ENCODE measurements at regions not wholly inside any gene's neighbourhood (a gene's known extent, or its start where the extent isn't known, plus 50 kb on each side); places are given as distances from the start of the nearest gene placed in this dataset.
"Not testable (repeated sequence)": the region's sequence is repeated elsewhere in the genome, so short reads cannot be mapped to it uniquely, and the experiment has no call there.

GRCh38 chr7:16369855-16370254, 51.5 kb downstream of the CRPPA start:
- Mint-ChIP-seq H3K36me3 (peaks cover 4% of the 10 kb centered on the region), H3K27ac (no peak overlapping the region), H3K9me3 (no peaks in the 10 kb centered on the region), H3K4me1 (no peaks in the 10 kb centered on the region), H3K27me3 (no peaks in the 10 kb centered on the region), H3K4me3 (no peak overlapping the region)
- no peak for DNase-seq

GRCh38 chr7:16369309-16369708, 52.0 kb downstream of the CRPPA start:
- not testable (repeated sequence) for H3K27me3 Mint-ChIP-seq, H3K27ac Mint-ChIP-seq, H3K4me1 Mint-ChIP-seq, H3K36me3 Mint-ChIP-seq, H3K9me3 Mint-ChIP-seq, H3K4me3 Mint-ChIP-seq, DNase-seq

DNA sequence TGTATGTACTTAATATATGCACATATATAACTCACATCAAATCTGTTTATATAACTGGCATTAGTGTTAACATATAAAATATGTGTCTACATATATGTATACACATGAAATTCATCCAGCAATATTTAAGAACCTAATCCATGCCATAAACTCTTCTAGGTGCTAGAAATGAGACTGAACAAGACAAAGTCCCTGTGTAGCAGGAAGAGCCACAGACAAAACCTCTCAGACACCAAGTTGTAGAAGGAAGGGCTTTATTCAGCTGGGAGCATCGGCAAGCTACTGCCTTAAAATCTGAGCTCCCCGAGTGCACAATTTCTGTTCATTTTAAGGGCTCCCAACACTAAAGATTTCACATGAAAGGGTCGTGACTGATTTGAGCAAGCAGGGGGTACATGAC, 52.5 kb downstream of the CRPPA start:
- peaks cover 4% of the 10 kb centered on the region for H3K36me3 Mint-ChIP-seq
- no peaks in the 10 kb centered on the region for H3K9me3 Mint-ChIP-seq
- H3K4me3 Mint-ChIP-seq, result no peak overlapping the region
- DNase-seq, result no peak
- H3K4me1 Mint-ChIP-seq, result no peaks in the 10 kb centered on the region
- no peaks in the 10 kb centered on the region for H3K27me3 Mint-ChIP-seq
- no peak overlapping the region for H3K27ac Mint-ChIP-seq

GRCh38 chr7:16367115-16367514, 54.2 kb downstream of the CRPPA start:
- H3K4me1 Mint-ChIP-seq, result no peaks in the 10 kb centered on the region

DNA sequence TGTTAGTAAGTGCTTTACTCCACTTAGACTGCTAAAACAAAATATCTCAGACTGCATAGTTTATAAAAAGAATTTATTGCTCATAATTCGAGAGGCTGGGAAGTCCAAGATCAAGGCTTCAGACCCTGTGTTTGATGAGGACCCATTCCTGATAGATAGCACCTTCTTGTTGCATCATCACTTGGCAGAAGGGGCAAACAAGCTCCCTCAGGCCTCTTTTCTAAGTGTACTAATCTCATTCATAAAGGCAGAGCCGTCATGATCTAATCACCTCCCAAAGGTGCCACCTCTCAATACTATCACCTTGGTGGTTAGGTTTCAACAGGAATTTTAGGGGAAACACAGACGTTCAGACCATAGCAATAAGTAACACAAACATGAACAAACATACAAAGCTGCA, 55.4 kb downstream of the CRPPA start:
- Mint-ChIP-seq H3K27me3 (no peaks in the 10 kb centered on the region), H3K4me1 (no peaks in the 10 kb centered on the region), H3K36me3 (peaks cover 1% of the 10 kb centered on the region)

More at GRCh38 chr7:16367115-16367514, 54.2 kb downstream of the CRPPA start:
- no peak overlapping the region for H3K27ac Mint-ChIP-seq
- H3K27me3 Mint-ChIP-seq, result no peaks in the 10 kb centered on the region
- H3K4me3 Mint-ChIP-seq, result no peak overlapping the region
- H3K9me3 Mint-ChIP-seq, result no peaks in the 10 kb centered on the region
- peaks cover 1% of the 10 kb centered on the region for H3K36me3 Mint-ChIP-seq
- no peak for DNase-seq

GRCh38 chr7:16365177-16365576, 56.2 kb downstream of the CRPPA start:
- DNase-seq, result no peak
- Mint-ChIP-seq H3K27ac (no peak overlapping the region), H3K27me3 (no peaks in the 10 kb centered on the region), H3K4me3 (no peak overlapping the region), H3K36me3 (peaks cover 1% of the 10 kb centered on the region), H3K9me3 (no peaks in the 10 kb centered on the region), H3K4me1 (no peaks in the 10 kb centered on the region)

More for the DNA sequence above, 55.4 kb downstream of the CRPPA start:
- Mint-ChIP-seq H3K4me3 (no peak overlapping the region), H3K9me3 (no peaks in the 10 kb centered on the region), H3K27ac (no peak overlapping the region)
- DNase-seq, result no peak

DNA sequence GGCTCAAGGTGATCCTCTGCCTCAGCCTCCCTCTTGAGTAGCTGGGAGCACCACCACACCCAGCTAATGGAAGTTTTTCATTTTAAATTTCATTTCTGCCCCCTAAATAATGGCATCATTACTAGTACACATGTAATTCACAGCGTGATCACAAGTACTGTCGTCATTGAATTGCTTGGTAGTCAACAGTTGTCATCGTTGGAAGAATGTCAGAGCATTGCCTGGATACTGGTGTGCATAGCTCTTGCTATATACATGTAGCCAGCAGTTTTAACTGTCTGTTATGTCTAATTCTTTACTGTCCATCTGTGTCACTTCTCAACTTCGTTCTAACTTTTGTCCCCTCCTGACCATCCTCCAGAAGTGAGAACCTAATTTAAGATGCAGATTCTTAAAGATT, 62.1 kb downstream of the CRPPA start:
- H3K36me3 Mint-ChIP-seq, result no peaks in the 10 kb centered on the region
- no peaks in the 10 kb centered on the region for H3K27me3 Mint-ChIP-seq
- no peaks in the 10 kb centered on the region for H3K9me3 Mint-ChIP-seq
- H3K4me3 Mint-ChIP-seq, result no peak overlapping the region
- DNase-seq, result no peak
- H3K4me1 Mint-ChIP-seq, result no peaks in the 10 kb centered on the region
- no peak overlapping the region for H3K27ac Mint-ChIP-seq

DNA sequence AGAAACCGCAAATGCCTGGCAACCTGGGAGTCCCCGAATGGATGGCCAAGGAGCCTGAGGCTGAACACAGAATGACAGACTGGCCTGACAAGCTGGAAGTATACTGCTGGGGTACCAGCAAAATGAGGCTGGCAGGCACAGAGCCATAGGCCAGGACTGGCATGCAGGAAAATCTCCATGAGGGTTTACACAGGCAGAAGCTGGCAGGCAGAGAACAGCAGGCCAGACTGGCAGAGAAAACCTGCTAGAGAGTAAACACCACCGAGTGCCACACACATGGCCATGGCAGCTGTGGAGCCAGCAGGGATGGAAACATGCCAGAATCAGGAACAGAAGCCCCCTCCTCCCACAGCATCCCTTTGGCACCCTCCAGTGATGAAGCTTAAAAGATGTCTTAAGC, 63.4 kb downstream of the CRPPA start:
- no peaks in the 10 kb centered on the region for H3K36me3 Mint-ChIP-seq
- DNase-seq, result no peak
- H3K4me1 Mint-ChIP-seq, result no peaks in the 10 kb centered on the region
- no peak overlapping the region for H3K4me3 Mint-ChIP-seq
- no peak overlapping the region for H3K27ac Mint-ChIP-seq
- H3K9me3 Mint-ChIP-seq, result no peaks in the 10 kb centered on the region
- H3K27me3 Mint-ChIP-seq, result no peaks in the 10 kb centered on the region

- H3K4me3 Mint-ChIP-seq, result no peak overlapping the region
- H3K36me3 Mint-ChIP-seq, result no peaks in the 10 kb centered on the region
- no peaks in the 10 kb centered on the region for H3K4me1 Mint-ChIP-seq
- H3K27me3 Mint-ChIP-seq, result no peaks in the 10 kb centered on the region
- no peak overlapping the region for H3K27ac Mint-ChIP-seq
- H3K9me3 Mint-ChIP-seq, result no peaks in the 10 kb centered on the region
- no peak for DNase-seq
These were observed 63.9 kb downstream of the CRPPA start for GRCh38 chr7:16357474-16357873.

- H3K36me3 Mint-ChIP-seq, result peaks cover 2% of the 10 kb centered on the region
- no peak overlapping the region for H3K4me3 Mint-ChIP-seq
- H3K27me3 Mint-ChIP-seq, result no peaks in the 10 kb centered on the region
- no peak overlapping the region for H3K27ac Mint-ChIP-seq
- no peaks in the 10 kb centered on the region for H3K4me1 Mint-ChIP-seq
- DNase-seq, result no peak
- peaks cover 5% of the 10 kb centered on the region for H3K9me3 Mint-ChIP-seq
These were observed 64.9 kb downstream of the CRPPA start for GRCh38 chr7:16356301-16356958.

DNA sequence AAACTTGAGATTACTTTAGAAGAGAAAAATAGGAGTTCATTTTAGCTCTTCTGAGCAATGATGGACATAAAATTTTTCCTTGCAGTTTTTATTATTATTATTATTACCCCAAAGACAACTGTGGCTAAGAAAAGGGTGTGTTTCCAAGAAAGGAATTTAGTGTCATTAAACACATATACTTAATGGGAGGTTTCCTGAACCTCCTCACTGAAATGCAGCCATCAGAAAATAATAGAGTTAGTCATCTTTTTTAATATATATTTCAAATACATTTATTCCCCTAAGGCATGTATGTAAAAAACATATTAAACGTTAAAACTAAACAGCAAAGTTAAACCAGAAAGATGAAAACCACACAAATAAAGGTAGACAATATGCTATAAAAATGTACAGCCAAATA, 66.8 kb downstream of the CRPPA start:
- Mint-ChIP-seq H3K27ac (no peak overlapping the region), H3K27me3 (no peaks in the 10 kb centered on the region), H3K4me1 (peaks cover 4% of the 10 kb centered on the region)

DNA sequence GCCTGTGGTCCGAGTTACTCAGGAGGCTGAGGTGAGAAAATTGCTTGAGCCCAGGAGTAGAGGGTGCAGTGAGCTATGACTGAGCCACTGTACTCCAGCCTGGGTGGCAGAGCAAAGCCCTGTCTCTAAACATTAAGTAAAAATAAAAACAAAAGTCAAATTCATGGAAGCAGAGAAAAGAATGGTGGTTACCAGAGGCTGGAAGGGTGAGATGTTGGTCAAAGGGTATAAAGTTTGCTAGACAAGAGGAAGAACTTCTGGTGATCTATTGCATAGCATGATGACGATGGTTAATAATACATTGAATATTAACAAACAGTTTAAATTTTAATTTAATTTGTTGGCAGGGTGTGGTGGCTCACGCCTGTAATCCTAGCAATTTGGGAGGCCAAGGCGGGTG, 68.1 kb downstream of the CRPPA start:
- H3K4me3 Mint-ChIP-seq, result no peak overlapping the region
- no peak overlapping the region for H3K27ac Mint-ChIP-seq
- H3K36me3 Mint-ChIP-seq, result peaks cover 19% of the 10 kb centered on the region

More for the DNA sequence above, 66.8 kb downstream of the CRPPA start:
- peaks cover 19% of the 10 kb centered on the region for H3K9me3 Mint-ChIP-seq
- peaks cover 13% of the 10 kb centered on the region for H3K36me3 Mint-ChIP-seq
- no peak for DNase-seq
- H3K4me3 Mint-ChIP-seq, result no peak overlapping the region

GRCh38 chr7:16350634-16351033, 70.7 kb downstream of the CRPPA start:
- Mint-ChIP-seq H3K4me3 (no peak overlapping the region), H3K9me3 (peaks cover 26% of the 10 kb centered on the region), H3K27me3 (no peaks in the 10 kb centered on the region), H3K36me3 (peaks cover 21% of the 10 kb centered on the region), H3K4me1 (peaks cover 9% of the 10 kb centered on the region), H3K27ac (no peak overlapping the region)
- no peak for DNase-seq

More for the DNA sequence above, 68.1 kb downstream of the CRPPA start:
- no peaks in the 10 kb centered on the region for H3K27me3 Mint-ChIP-seq
- no peak for DNase-seq
- H3K4me1 Mint-ChIP-seq, result peaks cover 4% of the 10 kb centered on the region
- peaks cover 26% of the 10 kb centered on the region for H3K9me3 Mint-ChIP-seq

- Mint-ChIP-seq H3K4me1 (peaks cover 9% of the 10 kb centered on the region), H3K27me3 (no peaks in the 10 kb centered on the region), H3K9me3 (peaks cover 38% of the 10 kb centered on the region), H3K36me3 (peaks cover 22% of the 10 kb centered on the region), H3K4me3 (no peak overlapping the region), H3K27ac (no peak overlapping the region)
- DNase-seq, result no peak
These were observed 73.1 kb downstream of the CRPPA start for GRCh38 chr7:16348251-16348650.

DNA sequence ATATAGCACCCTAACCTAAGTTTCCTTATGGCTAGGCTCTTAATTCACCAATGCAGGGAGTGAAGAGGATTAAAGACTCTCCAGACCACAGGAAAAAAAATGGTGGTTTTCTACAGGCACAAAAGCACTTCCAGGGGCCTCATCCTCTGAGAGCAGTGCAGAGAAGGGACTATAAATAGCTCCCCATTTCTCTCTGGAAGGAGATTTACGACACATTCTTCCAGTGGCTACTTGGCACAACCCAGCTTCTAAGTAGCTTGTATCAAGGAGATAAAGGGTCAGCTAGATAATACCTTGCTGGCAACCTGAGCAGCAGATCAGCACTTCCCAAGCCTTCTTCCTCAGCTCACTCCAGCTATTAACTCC, 73.5 kb downstream of the CRPPA start:
- peaks cover 9% of the 10 kb centered on the region for H3K4me1 Mint-ChIP-seq
- H3K36me3 Mint-ChIP-seq, result peaks cover 22% of the 10 kb centered on the region
- no peak overlapping the region for H3K27ac Mint-ChIP-seq
- no peak for DNase-seq
- H3K4me3 Mint-ChIP-seq, result no peak overlapping the region
- no peaks in the 10 kb centered on the region for H3K27me3 Mint-ChIP-seq
- peaks cover 38% of the 10 kb centered on the region for H3K9me3 Mint-ChIP-seq

DNA sequence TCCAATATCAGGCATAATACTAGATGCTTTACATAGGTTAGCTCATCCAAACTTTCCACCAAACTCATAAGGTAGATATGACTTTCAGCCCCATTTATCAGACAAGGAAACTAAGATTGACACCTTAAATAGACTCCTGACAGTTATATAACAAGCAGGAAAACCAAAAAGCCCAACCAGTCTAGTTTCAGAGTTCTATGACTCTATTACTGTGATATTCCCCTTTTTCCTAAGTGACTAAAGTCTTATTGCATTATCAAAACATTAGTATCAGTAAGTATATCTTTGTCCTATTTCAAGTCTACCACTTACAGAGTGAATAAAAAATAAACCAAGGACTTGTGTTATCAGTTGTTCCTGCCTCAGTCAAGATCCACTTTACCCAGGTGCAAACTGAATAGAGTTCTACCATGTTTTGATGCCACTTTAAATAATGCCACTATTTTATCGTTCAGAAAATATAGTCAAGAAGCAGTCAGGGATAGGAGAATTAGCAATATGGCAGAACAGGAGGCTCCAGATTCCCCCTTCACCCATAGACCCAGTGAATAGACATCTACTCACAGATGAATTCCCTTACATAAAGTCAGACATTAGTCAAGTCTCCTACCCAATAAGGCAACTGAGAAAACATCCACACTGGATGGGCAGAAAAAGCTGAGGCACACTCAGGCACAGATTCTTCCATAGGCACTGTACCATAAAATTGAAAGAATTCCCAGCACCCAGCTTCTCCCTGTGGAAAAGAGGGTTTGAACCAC, 74.1 kb downstream of the CRPPA start:
- no peak for DNase-seq
- no peak overlapping the region for H3K4me3 Mint-ChIP-seq
- no peak overlapping the region for H3K27ac Mint-ChIP-seq
- H3K4me1 Mint-ChIP-seq, result peaks cover 9% of the 10 kb centered on the region
- H3K36me3 Mint-ChIP-seq, result peaks cover 22% of the 10 kb centered on the region
- peaks cover 38% of the 10 kb centered on the region for H3K9me3 Mint-ChIP-seq
- H3K27me3 Mint-ChIP-seq, result no peaks in the 10 kb centered on the region

All from activated naive CD8-positive, alpha-beta T cell treated with anti-CD3 and anti-CD28 coated beads for 36 hours (primary cell).